HG03175 (cell line): ENCODE measurements at regions not wholly inside any gene's neighbourhood (a gene's known extent, or its start where the extent isn't known, plus 50 kb on each side); places are given as distances from the start of the nearest gene placed in this dataset.
A peak's percentile ranks its signal among the peaks of the same experiment; 100 is the strongest.

ENCODE experiments used
- ATAC-seq: cut with Tn5 transposase; IDR thresholded peaks from one replicate; pipeline ENCODE4 v1.9.1; 2021; ENCODE audit warnings: mild to moderate bottlenecking, moderate library complexity; ENCODE audit not compliant: unreplicated experiment

DNA sequence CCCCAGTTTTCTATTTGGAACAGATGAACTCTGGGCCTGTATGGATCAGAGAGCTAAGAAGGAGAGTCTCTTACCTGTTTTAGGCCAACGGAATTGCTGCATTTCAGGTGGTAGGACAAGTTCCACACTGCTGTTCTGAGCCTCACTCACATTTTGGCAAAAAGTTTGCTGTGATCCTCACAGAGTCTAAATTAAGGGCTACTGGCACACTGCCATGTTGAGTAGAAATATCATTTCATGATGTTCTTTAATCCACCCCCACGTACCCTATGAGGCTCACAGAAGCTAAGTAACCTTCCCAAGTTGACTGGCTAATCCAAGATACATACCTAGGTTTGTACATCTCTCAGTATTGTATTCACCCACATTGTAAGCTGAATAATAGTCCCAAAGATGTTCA lies 447.2 kb downstream of the INHBA start:
- ATAC-seq = no peak

DNA sequence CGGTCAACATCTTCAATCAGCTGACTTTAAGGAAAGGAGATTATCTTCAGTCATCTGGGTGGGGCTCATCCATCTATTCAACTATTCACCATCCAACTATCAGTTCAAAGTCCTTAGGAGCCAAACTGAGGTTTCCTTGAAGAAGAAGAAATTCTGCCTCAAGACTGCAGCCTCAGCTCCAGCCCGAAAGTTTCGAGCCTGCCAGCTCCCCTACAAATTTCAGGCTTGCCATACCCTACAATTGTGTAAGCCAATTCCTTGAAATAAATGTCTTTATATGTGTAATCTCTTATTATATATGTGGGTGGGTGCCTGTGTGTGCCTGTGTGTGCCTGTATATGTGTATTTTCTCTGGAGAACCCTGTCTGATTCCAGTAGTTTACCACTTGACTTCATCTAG lies 447.8 kb downstream of the INHBA start:
- ATAC-seq = no peak

GRCh38 chr7:41252957-41253356 lies 449.9 kb downstream of the INHBA start:
- no peak for ATAC-seq

GRCh38 chr7:41252551-41252950 lies 450.3 kb downstream of the INHBA start:
- no peak for ATAC-seq

- ATAC-seq = no peak
These were observed 455.6 kb downstream of the INHBA start for GRCh38 chr7:41247143-41247865.

- no peak for ATAC-seq
These were observed 457.0 kb downstream of the INHBA start for GRCh38 chr7:41245916-41246315.

DNA sequence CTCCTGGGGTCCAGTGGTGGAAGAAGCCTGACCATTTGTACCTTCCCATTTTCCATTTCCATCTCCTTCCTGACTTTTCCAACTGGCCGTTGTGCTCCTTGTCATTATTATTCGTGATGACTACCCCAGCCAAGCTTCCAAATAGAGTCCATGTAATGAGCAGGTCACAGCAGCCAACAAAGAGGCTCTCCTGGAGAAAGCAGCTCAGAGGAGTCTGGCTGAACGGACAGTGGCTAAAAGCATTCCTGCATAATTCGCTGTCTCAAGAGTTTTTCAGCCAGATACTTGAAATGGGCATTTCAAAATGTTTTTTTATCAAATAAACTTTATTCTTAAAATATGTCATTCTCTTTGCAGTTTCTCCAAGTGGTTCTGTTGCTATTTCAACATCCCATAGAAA lies 458.6 kb downstream of the INHBA start:
- ATAC-seq = no peak

DNA sequence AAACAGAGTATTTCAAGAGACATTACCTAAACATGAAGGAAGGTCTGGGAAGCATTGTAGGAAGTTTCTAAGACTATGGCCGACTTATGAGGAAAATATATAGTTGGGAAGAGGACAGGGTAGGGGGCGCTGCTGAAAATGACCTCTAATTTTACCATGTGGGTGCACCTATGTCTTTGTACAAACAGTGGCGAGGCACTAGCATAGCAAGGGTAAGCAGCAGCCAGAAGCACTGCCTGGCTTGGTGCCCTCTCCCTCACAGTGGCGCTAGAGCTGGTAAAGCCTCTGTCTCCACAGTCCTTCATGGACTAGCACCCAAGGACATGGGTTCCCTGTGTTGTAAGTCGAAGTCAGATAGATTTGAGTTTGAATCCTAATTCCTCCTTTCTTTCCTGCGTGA lies 461.2 kb downstream of the INHBA start:
- no peak for ATAC-seq

DNA sequence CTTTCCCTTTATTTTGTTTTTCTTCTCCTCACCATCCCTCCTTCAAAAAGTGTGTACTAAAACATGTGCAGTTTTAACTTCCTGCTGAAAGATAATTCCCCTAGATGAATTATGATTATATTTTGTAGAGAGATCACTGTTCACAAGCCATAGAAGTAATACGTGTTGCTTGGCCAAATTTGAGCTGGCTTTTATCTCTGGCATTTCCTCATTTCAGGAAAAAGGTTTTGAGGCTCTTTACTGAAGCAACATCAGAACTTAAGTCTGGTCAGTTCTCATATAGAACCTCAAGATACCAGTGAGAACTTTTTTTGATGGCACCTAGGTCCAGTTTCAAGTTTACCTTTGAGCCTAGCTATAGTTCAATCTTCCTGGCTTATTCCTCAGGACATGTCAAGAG lies 463.3 kb downstream of the INHBA start:
- no peak for ATAC-seq

- no peak for ATAC-seq
These were observed 464.0 kb downstream of the INHBA start for GRCh38 chr7:41238851-41239331.

- no peak for ATAC-seq
These were observed 464.9 kb downstream of the INHBA start for GRCh38 chr7:41237956-41238355.

DNA sequence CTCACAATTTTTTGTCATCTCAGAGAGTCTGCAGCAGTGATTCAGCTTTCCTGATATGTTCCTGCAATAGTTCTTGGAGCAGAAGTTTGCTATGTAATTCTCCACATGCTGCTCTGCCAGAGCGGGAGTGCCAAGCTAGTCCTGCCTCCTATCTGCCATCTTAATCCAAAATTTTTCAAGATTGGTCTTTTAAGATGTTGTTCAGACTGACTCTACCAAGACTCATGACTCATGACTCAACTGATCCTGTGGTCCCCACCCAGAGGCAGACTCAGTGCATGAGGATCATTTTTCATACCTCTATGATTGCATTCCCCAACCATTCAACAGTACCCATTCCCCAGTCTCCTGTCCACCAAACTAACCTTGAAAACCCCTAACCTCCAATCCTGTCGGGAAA lies 470.8 kb downstream of the INHBA start:
- no peak for ATAC-seq

DNA sequence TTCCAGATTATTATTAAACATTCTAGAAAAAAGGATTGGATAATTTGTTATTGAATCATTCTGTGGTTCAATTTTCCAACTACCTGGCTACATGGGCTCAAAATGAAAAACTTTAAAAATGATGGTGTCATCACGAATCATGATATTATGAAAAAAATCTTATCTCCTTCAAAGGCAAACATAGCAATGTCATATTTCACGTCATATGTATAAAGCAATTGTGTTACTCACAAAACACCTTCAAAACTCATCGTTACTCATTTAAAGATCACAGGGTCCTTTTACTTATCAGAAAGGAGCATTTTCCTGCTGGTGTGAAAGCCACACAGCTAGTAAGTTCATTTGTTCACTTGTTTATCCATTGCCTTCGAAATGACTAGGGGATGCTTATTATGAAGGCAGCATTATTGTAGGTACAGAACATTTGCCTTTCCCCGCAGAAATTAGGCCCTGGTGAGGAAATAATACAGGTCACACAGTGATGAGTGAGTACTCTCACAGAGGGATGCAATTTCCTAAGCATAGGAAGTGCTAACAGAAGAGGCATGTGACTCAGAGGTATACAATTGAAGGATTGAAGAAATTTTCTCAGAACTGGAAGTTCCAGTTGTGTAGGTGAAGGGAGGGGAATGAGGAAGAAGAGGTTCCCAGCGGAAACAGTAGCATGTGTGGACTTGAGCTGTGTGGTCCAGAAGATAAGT lies 478.7 kb downstream of the INHBA start:
- no peak for ATAC-seq

DNA sequence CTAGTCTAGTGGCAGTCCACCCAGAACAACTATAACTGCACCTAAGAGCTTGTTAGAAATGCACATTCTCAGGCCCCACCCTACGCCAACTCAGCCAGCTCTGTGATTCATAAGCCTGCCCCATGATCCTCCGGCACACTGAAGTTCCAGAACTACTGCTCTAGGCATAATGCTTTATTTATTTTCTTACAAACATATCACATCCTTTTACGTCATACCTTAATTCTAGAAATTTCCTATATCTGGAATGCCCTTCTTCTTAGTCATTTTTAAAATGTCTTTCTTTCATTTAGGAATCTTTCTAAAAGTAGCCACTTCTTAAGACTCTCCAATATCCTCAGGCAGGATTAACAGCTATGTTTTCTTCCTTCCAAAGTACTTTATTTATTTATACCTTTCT lies 480.1 kb downstream of the INHBA start:
- ATAC-seq = no peak

DNA sequence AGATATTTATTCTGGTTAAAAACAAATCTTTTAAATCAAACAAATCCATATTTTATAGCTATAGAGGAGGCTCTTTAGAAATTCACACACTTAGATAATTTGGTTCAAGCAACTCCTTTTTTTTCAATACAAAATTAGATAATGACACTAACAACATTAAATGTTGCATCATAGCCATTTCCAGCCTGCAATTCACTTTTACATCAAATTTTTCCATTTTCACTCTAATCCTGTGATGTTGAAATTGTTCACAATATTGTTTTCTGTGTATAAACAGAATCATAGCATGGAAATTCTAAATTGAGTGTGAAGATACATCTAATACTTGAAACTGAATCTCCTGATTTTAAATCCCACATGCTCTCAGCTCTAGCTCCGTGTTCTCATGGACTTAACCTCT lies 482.6 kb downstream of the INHBA start:
- ATAC-seq = no peak

GRCh38 chr7:41219276-41219675 lies 483.6 kb downstream of the INHBA start:
- no peak for ATAC-seq

DNA sequence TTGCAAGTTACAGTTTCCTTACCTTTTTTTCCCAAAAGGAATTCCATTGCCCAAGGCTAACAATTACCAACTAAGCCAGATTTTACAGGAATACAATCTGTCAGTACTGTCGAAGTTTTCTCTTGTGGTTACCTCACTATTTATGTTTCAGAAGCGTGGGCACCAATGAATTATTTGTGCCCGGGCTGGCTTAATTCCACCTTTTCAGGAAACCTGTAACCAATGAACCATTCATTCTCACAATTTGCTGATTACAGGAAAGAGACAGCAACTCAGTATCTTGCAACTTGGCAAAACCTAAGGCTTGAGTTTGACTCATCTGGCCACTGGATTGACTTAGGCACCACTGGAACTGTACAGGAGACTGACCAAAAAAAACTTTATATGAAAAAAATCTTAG lies 485.6 kb downstream of the INHBA start:
- no peak for ATAC-seq

GRCh38 chr7:41207141-41207540 lies 495.7 kb downstream of the INHBA start:
- no peak for ATAC-seq

- ATAC-seq = no peak
These were observed 496.6 kb downstream of the INHBA start for GRCh38 chr7:41206267-41206666.

DNA sequence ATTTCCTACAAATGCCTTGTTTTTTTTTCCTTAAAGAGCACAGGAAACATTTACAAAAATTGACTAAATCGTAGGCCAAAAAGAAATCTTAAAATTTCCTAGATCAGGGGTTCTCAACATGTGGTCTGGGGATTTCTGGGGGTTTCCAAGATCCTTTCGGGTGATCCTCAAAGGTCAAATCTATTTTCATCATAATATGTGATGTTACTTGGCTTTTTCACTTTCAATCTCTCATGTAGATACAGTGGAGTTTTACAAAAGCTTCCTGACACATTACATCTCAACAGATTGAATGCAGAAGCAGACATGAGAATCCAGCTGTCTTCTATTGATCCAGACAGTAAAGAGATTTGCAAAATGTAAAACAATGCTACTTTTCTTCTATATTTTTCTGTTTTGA lies 497.3 kb downstream of the INHBA start:
- peak; percentile 40 for ATAC-seq

DNA sequence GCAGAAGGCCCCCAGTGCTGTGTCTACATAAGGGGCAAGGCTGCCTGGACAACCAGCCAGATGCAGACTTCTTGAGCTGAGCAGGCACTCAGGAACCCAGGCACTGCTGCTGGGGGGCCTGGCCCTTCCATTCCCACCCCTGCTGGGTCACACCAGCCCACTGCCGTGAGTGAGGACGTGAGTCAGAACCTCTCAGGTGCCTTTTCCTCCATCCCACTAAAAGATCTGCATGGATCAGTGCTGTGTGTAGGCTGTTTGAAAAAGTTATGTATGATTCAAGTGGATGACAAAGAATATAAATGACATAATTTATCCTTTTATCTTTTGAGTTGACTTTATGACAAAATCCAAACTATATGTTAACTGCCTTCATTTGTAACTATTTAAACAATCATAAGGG lies 499.3 kb downstream of the INHBA start:
- ATAC-seq = no peak

GRCh38 chr7:41201021-41201420 lies 501.9 kb downstream of the INHBA start:
- ATAC-seq = no peak

GRCh38 chr7:41199136-41199535 lies 503.8 kb downstream of the INHBA start:
- no peak for ATAC-seq
